MM.1S (cell line): ENCODE measurements at regions not wholly inside any gene's neighbourhood (a gene's known extent, or its start where the extent isn't known, plus 50 kb on each side); places are given as distances from the start of the nearest gene placed in this dataset.

ENCODE experiments used
- CTCF ChIP-seq: fragments of 300-600 bp; sonication (generic); IDR thresholded peaks from 2 replicates; pipeline ENCODE4 v1.5.1; 2016; ENCODE audit warnings: antibody characterized with exemption, low read length, mixed read lengths
- EZH2phosphoT487 ChIP-seq: fragments of 300-600 bp; sonication (generic); IDR thresholded peaks from 2 replicates; pipeline ENCODE4 v1.6.1; 2018; ENCODE audit warnings: antibody characterized with exemption, low read length

DNA sequence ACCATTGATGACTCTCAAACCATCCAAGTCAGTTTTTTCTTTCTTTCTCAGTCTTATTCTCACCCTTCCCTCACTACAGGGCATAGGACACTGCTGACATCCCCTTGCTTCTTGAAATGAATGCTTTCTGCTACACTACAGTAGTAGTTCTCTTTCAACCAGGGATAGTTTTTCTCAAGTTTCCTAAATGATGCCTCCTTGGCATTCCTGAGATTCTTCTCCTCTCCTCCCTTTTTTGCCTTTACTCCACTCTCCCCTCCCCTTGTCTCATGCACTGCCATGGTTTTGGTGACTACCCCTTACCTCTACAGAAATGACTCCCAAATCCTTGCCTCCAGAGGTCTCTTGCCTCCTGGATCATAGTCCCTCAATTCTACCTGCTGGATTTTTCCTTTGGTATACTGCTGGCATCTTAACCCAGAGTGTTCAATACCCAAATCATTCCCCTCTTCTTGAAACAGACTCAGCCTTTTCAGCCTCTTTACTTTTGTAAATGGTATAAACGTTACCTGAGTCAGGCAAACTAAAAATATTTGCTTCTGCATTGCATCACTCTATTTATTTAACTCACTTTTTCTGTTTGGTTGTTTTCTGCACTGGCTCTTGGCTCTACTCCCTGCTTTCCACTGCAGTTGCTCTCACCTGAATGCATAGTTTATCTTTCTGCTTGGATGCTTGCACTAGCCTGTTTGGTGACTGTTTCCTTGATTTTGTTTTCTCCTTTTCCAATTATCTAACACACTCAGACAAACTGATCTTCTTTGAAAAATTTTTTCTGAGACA is 211.6 kb upstream of the IGF1 start:
- TF ChIP-seq CTCF (no peak), EZH2phosphoT487 (no peak)
